HTR-8/SVneo (cell line): ENCODE measurements at regions not wholly inside any gene's neighbourhood (a gene's known extent, or its start where the extent isn't known, plus 50 kb on each side); places are given as distances from the start of the nearest gene placed in this dataset.
"Not testable (repeated sequence)": the region's sequence is repeated elsewhere in the genome, so short reads cannot be mapped to it uniquely, and the experiment has no call there.

Source experiments
- DNase-seq: peaks from one replicate; pipeline ENCODE4 v3.0.0; 2011; ENCODE audit warnings: low spot score, mixed read lengths; ENCODE audit not compliant: insufficient read length
- FAIRE-seq: peaks from 2 replicates; lab custom pipeline; 2011; peaks lifted over from hg19 to GRCh38; lab: Jason Lieb, UNC

DNA sequence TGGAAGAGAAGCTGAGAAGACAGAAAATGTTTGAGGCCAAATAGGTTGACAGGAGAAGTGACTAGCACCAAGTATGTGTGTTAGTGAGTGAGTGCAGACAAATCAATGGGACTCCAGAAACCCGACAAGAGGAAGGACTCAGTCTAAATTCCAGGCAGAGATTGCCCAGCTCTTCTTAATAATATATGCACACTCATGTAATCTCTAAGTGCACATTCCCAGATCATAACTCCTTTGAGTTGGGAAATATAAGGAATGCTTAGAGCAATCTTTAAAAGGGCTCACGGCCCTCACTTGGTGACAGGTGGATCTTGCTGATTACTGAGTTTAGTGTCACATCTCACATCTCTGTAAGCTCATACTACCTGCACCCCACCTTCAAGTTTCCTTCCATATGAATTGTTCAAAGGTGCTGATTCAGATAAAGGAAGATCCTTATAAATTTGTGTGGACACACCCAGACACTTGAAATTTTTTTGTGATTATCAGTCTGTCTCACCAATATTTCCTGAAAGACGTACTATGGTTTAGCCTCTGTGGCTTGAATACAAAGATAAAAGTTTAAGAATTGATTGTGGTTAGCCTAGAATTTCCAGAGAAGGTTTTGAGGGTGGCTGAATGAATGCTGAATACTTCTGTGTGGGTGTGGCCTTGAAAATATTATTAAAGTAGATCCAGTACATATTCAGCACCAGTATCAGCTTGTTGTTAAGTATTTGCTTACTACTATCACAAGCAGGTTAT, 205.1 kb upstream of the UGT8 start:
- no peak for DNase-seq
- FAIRE-seq = no peak

- FAIRE-seq (no peak), DNase-seq (no peak)
Measured at GRCh38 chr4:114396808-114397207, 201.8 kb upstream of the UGT8 start.

DNA sequence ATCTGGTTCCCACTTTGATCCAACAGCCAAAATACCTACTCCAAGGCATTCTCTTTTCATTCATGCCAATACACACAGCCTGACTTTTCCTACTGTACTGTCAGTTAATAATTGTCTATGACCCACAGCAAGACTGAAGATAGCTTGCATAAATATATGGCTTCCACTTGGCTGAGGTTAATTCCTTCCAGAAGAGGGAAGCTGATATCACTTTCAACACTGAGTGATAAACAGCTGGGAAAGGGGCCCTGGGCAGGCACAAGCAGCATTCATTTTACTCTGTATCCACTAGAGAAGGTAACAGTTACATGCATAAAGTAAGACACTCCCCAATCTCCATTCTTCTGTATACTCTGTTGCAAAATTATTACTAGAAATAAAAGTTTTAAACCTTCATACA, 200.2 kb upstream of the UGT8 start:
- FAIRE-seq = no peak
- DNase-seq = no peak

GRCh38 chr4:114399105-114399504, 199.5 kb upstream of the UGT8 start:
- DNase-seq (no peak), FAIRE-seq (no peak)

- no peak for FAIRE-seq
- no peak for DNase-seq
Measured at GRCh38 chr4:114400531-114400930, 198.1 kb upstream of the UGT8 start.

- no peak for FAIRE-seq
- DNase-seq = no peak
Measured at GRCh38 chr4:114401483-114401882, 197.1 kb upstream of the UGT8 start.

GRCh38 chr4:114417214-114417613, 181.4 kb upstream of the UGT8 start:
- no peak for FAIRE-seq
- peak; percentile 5 for DNase-seq

DNA sequence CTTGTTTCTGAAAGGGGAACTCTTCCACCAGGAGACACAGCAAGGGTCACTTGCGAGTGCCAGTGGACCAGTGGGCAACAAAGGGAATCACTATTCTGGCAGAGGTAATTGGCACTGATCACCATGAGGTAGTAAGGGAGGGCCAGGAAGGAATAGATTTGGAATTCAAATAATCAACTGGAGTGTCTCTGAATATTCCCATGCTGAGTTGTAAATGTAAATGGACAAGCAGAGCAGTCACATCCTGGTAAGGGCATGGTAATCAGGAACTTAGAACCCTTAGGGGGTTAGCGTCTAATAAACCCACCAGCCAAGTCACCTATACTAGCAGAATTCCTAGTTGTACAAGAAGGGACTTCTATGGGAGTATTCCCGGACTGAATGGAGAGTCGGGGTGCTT, 178.5 kb upstream of the UGT8 start:
- FAIRE-seq (no peak), DNase-seq (no peak)

- no peak for FAIRE-seq
- no peak for DNase-seq
Measured at GRCh38 chr4:114423582-114423981, 175.0 kb upstream of the UGT8 start.

DNA sequence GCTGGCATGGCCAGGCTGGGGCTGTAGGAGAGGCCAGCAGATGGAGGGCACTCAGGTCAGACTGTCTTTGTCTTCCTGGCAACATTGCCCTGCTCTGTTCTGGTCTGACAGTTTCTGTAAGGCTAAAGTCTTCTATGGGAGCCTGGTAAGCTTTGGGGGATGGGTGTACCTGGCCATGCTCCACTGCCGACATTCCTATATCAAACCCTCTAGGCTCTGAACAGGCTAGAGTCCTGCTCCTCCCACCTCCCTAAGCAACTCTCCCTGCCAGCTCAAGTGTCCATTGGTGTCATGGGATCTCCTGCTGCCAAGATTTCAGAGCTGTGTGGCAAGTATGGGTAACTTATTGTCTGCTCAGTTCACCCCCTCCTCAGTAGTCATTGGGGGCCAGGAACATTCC, 163.5 kb upstream of the UGT8 start:
- DNase-seq = no peak
- no peak for FAIRE-seq

GRCh38 chr4:114442856-114443255, 155.8 kb upstream of the UGT8 start:
- FAIRE-seq (no peak), DNase-seq (no peak)

DNA sequence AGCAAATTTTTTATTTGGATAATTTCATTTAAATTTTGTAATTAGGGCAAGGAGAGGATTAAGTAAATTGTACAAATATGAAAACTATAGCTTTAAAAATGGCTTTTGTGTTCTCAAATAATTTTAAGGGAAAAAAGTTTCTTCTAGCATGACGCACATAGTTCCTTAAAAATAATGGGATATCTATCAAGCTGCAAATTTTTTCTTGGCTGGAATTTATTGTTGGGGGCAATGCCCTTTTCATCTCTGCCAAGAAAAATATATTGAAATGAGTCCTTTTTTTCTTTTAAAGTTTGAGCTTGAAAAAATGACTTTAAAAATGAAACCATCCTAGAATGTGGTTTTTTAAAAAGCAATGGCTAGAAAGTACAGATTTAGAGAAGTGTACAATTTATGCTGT, 154.4 kb upstream of the UGT8 start:
- DNase-seq (no peak), FAIRE-seq (no peak)

- not testable (repeated sequence) for DNase-seq, FAIRE-seq
Measured at GRCh38 chr4:114447963-114448516, 150.6 kb upstream of the UGT8 start.

GRCh38 chr4:114458728-114459127, 139.9 kb upstream of the UGT8 start:
- DNase-seq (no peak), FAIRE-seq (no peak)

DNA sequence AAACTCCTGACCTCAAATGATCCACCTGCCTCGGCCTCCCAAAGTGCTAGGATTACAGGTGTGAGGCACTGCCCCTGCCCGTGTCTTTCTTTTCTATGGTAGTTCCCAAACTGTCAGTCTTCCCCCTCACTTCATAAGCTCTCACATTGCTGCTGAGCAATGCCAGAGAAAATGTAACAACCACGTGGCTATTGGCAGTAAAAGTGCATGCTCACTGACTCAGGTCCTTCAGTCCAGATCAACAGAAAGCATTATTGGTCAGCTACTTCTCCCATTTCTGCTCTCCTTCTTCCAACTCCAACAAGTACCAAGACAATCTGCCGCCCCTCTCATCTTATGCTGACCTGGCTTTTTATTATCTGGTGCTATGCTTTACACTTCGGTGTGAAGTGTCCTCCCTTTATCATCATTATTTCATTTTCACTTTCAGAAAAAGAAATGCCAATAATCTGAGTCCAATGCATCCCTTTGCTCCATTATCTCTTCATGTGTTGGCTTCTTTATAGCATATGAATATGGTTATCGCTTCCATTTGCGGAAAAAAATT, 133.8 kb upstream of the UGT8 start:
- DNase-seq (no peak), FAIRE-seq (no peak)

- DNase-seq (no peak), FAIRE-seq (no peak)
Measured at GRCh38 chr4:114465766-114466165, 132.8 kb upstream of the UGT8 start.

GRCh38 chr4:114466299-114466698, 132.3 kb upstream of the UGT8 start:
- FAIRE-seq = no peak

DNA sequence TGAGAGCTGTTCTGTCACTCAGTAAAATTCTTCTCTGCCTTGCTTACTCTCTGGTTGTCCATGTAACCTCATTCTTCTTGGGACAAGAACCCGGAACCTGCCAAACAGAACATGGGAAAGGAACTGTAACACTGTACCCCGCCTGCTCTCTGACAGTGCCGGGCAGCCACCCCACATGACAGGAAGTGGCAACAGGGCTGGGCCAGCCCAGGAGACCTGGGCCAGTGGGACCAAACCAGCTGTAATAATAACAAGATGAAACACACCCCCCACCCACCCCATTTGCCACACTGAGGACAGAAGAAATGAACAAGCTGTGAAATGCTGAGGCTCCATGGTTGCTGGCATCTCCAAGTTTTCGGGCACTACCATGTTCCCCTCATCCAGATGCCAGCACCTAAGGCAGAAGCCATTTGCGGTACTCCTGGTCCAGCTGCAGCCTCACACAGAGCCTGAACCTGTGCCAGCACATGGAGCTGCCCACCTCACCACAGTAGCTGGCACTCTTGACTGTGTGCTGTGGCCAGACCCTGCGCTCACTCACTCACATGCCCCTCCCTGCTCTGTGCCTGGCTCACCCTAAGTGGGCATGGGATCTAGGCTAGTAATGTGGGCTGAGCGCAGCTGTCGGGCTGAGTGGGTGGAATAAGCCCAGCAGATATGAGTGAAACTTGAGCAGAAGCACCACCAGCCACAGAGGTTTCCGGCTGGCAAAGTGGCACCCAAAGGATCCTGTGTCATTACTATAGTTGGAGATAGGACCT, 126.2 kb upstream of the UGT8 start:
- no peak for FAIRE-seq
- no peak for DNase-seq

More at GRCh38 chr4:114466299-114466698, 132.3 kb upstream of the UGT8 start:
- no peak for DNase-seq

- DNase-seq (no peak), FAIRE-seq (no peak)
Measured at GRCh38 chr4:114474188-114474800, 124.3 kb upstream of the UGT8 start.

GRCh38 chr4:114476310-114476709, 122.3 kb upstream of the UGT8 start:
- FAIRE-seq (no peak), DNase-seq (no peak)

GRCh38 chr4:114479595-114479994, 119.0 kb upstream of the UGT8 start:
- FAIRE-seq (no peak), DNase-seq (no peak)
